ENCODE measurements at regions not wholly inside any gene's neighbourhood (a gene's known extent, or its start where the extent isn't known, plus 50 kb on each side); places are given as distances from the start of the nearest gene placed in this dataset.

DNA sequence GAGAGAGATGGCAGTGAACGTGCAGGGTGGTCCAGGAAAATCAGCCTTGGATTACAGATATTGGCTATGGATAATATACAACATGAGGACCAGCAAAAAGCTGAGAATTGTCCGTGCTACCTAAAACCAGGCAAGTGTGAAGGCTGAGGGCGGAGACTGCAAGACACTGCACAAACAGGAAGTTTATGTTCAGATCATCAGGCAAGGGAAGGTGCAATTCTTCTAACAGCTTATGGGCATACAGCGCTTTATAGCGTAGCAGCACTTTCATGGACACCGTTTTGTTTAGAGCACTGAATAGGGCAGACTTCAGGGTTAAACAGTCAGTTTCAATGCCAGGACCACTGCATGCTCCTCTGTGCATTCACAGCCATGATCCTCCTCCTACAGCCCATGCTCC is 93.1 kb upstream of the TMEM45B start:
- H4K20me1 ChIP-seq, result no peaks in the 10 kb centered on the region
- no peak for TF ChIP-seq Cebpa-rat (IDR thresholded peaks at IDR 0.05)
- H3K27me3 ChIP-seq, result no peaks in the 10 kb centered on the region
- H3K4me3 ChIP-seq, result no peak overlapping the region
- no peaks in the 10 kb centered on the region for H3K9me3 ChIP-seq
- H3K36me3 ChIP-seq, result no peaks in the 10 kb centered on the region
- H3K4me2 ChIP-seq, result no peak overlapping the region
- H3K9ac ChIP-seq, result no peak overlapping the region
- no peaks in the 10 kb centered on the region for H3K4me1 ChIP-seq
- H3K27ac ChIP-seq, result no peak overlapping the region

GRCh38 chr11:129723146-129723760 is 92.4 kb upstream of the TMEM45B start:
- Histone ChIP-seq H3K27ac (no peak overlapping the region), H3K27me3 (no peaks in the 10 kb centered on the region), H3K4me1 (no peaks in the 10 kb centered on the region), H3K4me3 (no peak overlapping the region), H3K36me3 (no peaks in the 10 kb centered on the region), H3K4me2 (no peak overlapping the region), H3K9me3 (no peaks in the 10 kb centered on the region), H4K20me1 (no peaks in the 10 kb centered on the region), H3K9ac (no peak overlapping the region)
- TF ChIP-seq Cebpa-rat (IDR thresholded peaks at IDR 0.05), result no peak

- Histone ChIP-seq H3K9ac (no peak overlapping the region), H3K4me1 (no peaks in the 10 kb centered on the region), H3K27me3 (no peaks in the 10 kb centered on the region), H3K4me3 (no peak overlapping the region), H3K36me3 (no peaks in the 10 kb centered on the region), H4K20me1 (no peaks in the 10 kb centered on the region), H3K27ac (no peak overlapping the region), H3K4me2 (no peak overlapping the region), H3K9me3 (no peaks in the 10 kb centered on the region)
- no peak for TF ChIP-seq Cebpa-rat (IDR thresholded peaks at IDR 0.05)
Measured at GRCh38 chr11:129723761-129724162, 91.9 kb upstream of the TMEM45B start.

- H3K27ac ChIP-seq, result no peak overlapping the region
Measured at GRCh38 chr11:129724866-129725265, 90.8 kb upstream of the TMEM45B start.

DNA sequence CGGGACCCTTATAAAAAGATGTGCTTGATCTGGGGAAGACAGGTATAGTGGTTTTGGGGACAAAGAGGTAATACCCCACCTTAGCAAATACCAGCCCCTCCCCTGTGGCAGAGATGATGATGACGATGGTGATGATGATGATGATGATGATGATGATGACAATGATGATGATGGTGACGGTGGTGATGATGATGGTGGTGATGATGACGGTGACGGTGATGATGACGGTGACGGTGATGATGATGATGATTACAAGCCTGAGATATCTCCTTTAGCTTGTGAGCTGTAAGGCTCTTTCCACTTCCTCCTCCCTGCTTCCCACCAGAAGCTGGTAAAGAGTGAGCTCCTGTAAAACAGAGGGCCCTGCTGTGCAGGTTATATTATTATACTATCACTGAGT is 89.5 kb upstream of the TMEM45B start:
- H3K9me3 ChIP-seq, result no peaks in the 10 kb centered on the region
- H3K27me3 ChIP-seq, result no peaks in the 10 kb centered on the region
- TF ChIP-seq Cebpa-rat (IDR thresholded peaks at IDR 0.05), result no peak
- H3K4me3 ChIP-seq, result no peak overlapping the region
- H3K4me1 ChIP-seq, result no peaks in the 10 kb centered on the region
- no peaks in the 10 kb centered on the region for H4K20me1 ChIP-seq
- no peak overlapping the region for H3K9ac ChIP-seq
- no peak overlapping the region for H3K4me2 ChIP-seq
- no peak overlapping the region for H3K27ac ChIP-seq
- H3K36me3 ChIP-seq, result no peaks in the 10 kb centered on the region

More at GRCh38 chr11:129724866-129725265, 90.8 kb upstream of the TMEM45B start:
- H3K4me2 ChIP-seq, result no peak overlapping the region
- no peaks in the 10 kb centered on the region for H3K4me1 ChIP-seq
- no peak for TF ChIP-seq Cebpa-rat (IDR thresholded peaks at IDR 0.05)
- no peaks in the 10 kb centered on the region for H4K20me1 ChIP-seq
- H3K36me3 ChIP-seq, result no peaks in the 10 kb centered on the region
- no peak overlapping the region for H3K4me3 ChIP-seq
- H3K27me3 ChIP-seq, result no peaks in the 10 kb centered on the region
- no peaks in the 10 kb centered on the region for H3K9me3 ChIP-seq
- H3K9ac ChIP-seq, result no peak overlapping the region

DNA sequence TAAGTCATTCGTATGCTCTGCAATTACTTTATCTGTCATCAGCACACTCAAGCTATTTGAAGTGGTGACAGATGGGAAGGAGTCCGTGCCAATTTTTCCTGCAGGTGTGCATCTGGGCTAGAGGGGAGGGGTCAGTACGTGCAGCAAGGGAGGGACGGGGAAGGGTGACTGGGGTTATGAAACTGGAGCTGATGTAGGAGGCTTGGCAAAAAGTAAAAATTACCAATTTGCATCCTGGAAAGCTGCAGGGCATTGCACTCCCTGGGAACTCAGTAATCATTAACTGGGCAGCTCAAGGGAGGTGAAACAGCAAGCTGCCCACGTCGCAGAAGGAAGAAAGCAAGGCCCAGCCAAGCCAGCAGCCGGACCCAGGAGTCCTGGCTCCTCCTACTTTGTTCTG is 87.1 kb upstream of the TMEM45B start:
- H3K27ac ChIP-seq, result no peak overlapping the region

DNA sequence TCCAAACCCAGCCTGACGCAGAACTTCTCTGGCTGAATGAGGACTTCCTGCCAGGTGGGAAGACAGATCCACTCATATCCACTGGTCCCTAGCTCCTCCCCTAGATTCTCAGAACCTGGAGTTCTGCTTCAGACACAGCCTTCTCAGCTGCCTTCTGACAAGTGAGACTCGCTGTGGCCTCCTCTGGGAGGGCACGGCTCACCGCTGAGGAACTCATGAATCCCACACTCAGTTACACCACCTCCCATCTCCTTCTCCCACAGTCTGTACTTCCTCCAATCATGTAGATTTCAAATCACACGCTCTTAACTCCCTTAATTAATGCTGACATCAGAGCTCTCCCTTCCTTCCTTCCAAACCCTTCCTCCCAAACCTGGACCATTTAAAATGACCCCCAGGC is 86.4 kb upstream of the TMEM45B start:
- no peak overlapping the region for H3K9ac ChIP-seq
- no peaks in the 10 kb centered on the region for H3K27me3 ChIP-seq

More for the DNA sequence above, 87.1 kb upstream of the TMEM45B start:
- no peaks in the 10 kb centered on the region for H3K36me3 ChIP-seq
- H3K9ac ChIP-seq, result no peak overlapping the region
- no peak for TF ChIP-seq Cebpa-rat (IDR thresholded peaks at IDR 0.05)
- H3K4me3 ChIP-seq, result no peak overlapping the region
- H3K9me3 ChIP-seq, result no peaks in the 10 kb centered on the region
- no peaks in the 10 kb centered on the region for H4K20me1 ChIP-seq
- H3K27me3 ChIP-seq, result no peaks in the 10 kb centered on the region
- H3K4me2 ChIP-seq, result no peak overlapping the region
- H3K4me1 ChIP-seq, result no peaks in the 10 kb centered on the region

GRCh38 chr11:129729823-129730222 is 85.8 kb upstream of the TMEM45B start:
- H3K4me2 ChIP-seq, result no peak overlapping the region
- H3K36me3 ChIP-seq, result no peaks in the 10 kb centered on the region
- H3K4me3 ChIP-seq, result no peak overlapping the region
- no peaks in the 10 kb centered on the region for H4K20me1 ChIP-seq
- no peaks in the 10 kb centered on the region for H3K9me3 ChIP-seq
- TF ChIP-seq Cebpa-rat (IDR thresholded peaks at IDR 0.05), result no peak
- H3K27me3 ChIP-seq, result no peaks in the 10 kb centered on the region
- no peaks in the 10 kb centered on the region for H3K4me1 ChIP-seq
- no peak overlapping the region for H3K27ac ChIP-seq
- H3K9ac ChIP-seq, result no peak overlapping the region

More for the DNA sequence above, 86.4 kb upstream of the TMEM45B start:
- H3K4me1 ChIP-seq, result no peaks in the 10 kb centered on the region
- no peaks in the 10 kb centered on the region for H4K20me1 ChIP-seq
- no peaks in the 10 kb centered on the region for H3K36me3 ChIP-seq
- TF ChIP-seq Cebpa-rat (IDR thresholded peaks at IDR 0.05), result no peak
- H3K4me3 ChIP-seq, result no peak overlapping the region
- H3K4me2 ChIP-seq, result no peak overlapping the region
- no peak overlapping the region for H3K27ac ChIP-seq
- no peaks in the 10 kb centered on the region for H3K9me3 ChIP-seq

DNA sequence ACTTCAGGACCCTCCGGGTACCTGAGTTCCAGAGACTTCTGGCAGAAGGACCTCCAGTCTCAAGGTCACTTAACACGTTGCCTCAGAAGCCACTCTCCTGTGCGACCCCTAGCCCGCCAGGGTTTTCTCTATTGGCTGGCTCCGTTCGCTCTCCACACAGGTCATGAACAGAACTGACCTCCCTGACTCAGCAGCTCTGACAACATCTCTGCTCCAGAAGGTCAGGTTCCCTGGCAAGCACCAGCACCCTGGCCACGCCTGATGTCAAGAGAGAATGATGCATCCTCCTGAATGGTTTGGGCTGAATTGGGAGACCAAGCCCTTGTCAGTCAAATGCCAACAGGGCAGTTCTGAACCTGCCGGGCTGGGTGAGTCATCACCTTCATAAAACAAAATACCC is 84.3 kb upstream of the TMEM45B start:
- Histone ChIP-seq H3K4me2 (no peak overlapping the region), H3K36me3 (no peaks in the 10 kb centered on the region), H4K20me1 (no peaks in the 10 kb centered on the region), H3K9ac (no peak overlapping the region), H3K4me1 (no peaks in the 10 kb centered on the region), H3K4me3 (no peak overlapping the region), H3K27ac (no peak overlapping the region), H3K9me3 (0 out of 2 replicates have a peak, but pooled peaks cover 3% of the 10 kb centered on the region), H3K27me3 (no peaks in the 10 kb centered on the region)
- no peak for TF ChIP-seq Cebpa-rat (IDR thresholded peaks at IDR 0.05)

DNA sequence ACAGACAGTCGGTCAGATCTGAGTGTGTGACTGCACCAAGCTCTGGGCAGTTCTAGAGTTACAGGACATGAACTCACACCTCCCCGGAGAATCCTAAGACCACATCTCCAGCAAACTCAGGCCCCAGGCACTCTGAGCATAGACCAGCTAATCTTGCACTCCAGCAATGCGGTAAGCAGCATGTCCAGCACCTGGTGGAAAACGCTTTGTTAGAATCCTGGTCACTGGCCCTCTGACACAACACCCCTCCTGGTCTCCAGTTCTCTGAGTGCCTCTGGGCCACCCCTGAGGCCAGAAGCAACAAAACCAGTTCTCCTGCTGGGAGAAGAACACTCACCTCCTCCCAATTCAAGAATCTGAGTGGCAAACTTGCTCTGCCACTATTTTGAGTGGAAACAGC is 82.7 kb upstream of the TMEM45B start:
- no peak for TF ChIP-seq Cebpa-rat (IDR thresholded peaks at IDR 0.05)
- Histone ChIP-seq H3K4me3 (no peak overlapping the region), H3K4me1 (no peaks in the 10 kb centered on the region), H3K27me3 (no peaks in the 10 kb centered on the region), H4K20me1 (no peaks in the 10 kb centered on the region), H3K27ac (no peak overlapping the region), H3K4me2 (no peak overlapping the region), H3K9ac (no peak overlapping the region), H3K36me3 (no peaks in the 10 kb centered on the region), H3K9me3 (0 out of 2 replicates have a peak, but pooled peaks cover 3% of the 10 kb centered on the region)

- Histone ChIP-seq H3K4me2 (no peak overlapping the region), H4K20me1 (no peaks in the 10 kb centered on the region), H3K4me3 (no peak overlapping the region), H3K9ac (no peak overlapping the region), H3K4me1 (no peaks in the 10 kb centered on the region), H3K27ac (no peak overlapping the region), H3K27me3 (no peaks in the 10 kb centered on the region), H3K9me3 (0 out of 2 replicates have a peak, but pooled peaks cover 3% of the 10 kb centered on the region), H3K36me3 (no peaks in the 10 kb centered on the region)
- TF ChIP-seq Cebpa-rat (IDR thresholded peaks at IDR 0.05), result no peak
Measured at GRCh38 chr11:129733384-129733783, 82.3 kb upstream of the TMEM45B start.
